A549 (cell line): ENCODE measurements at regions not wholly inside any gene's neighbourhood (a gene's known extent, or its start where the extent isn't known, plus 50 kb on each side); places are given as distances from the start of the nearest gene placed in this dataset.

Experiments
- MAX ChIP-seq: IDR thresholded peaks from 2 replicates; pipeline ENCODE4 v1.6.1; 2012
- NFE2L2 ChIP-seq: fragments of 150-350 bp; conservative IDR thresholded peaks from 2 replicates; pipeline ENCODE4 v1.6.1; 2014; ENCODE audit warnings: low read length
- RAD21 ChIP-seq, 2 experiments: fragments of >200 bp in 1 of 2; sonication (Bioruptor Twin) in 1 of 2; formaldehyde crosslinking in 1 of 2; IDR thresholded peaks in 1 of 2; conservative IDR thresholded peaks in 1 of 2; 2 replicates in 1 of 2; 3 replicates in 1 of 2; pipeline ENCODE4 v1.6.1; 2012 to 2018; ENCODE audit warnings: inconsistent platforms in 1 of 2
- REST ChIP-seq: fragments of 200-600 bp; sonication (generic); IDR thresholded peaks from 2 replicates; pipeline ENCODE4 v1.6.1; 2016; ENCODE audit warnings: antibody characterized with exemption, mild to moderate bottlenecking, moderate library complexity
- RFX5 ChIP-seq: fragments of 450-650 bp; IDR thresholded peaks from 2 replicates; pipeline ENCODE4 v1.7.1; 2014; ENCODE audit warnings: antibody characterized with exemption, mild to moderate bottlenecking, moderate library complexity
- RNF2 ChIP-seq: fragments of 200-600 bp; sonication (generic); IDR thresholded peaks from 2 replicates; pipeline ENCODE4 v1.6.1; 2016; ENCODE audit warnings: low read depth, mild to moderate bottlenecking, antibody characterized with exemption, moderate library complexity, borderline replicate concordance
- TP53 ChIP-seq: fragments of 250-450 bp; sonication (Bioruptor Pico); IDR thresholded peaks from 2 replicates; pipeline ENCODE4 v1.5.0; 2021; ENCODE audit warnings: mild to moderate bottlenecking, moderate library complexity
- ZFP36 ChIP-seq: fragments of 450-650 bp; IDR thresholded peaks from 2 replicates; pipeline ENCODE4 v1.6.1; 2014; ENCODE audit warnings: borderline replicate concordance; ENCODE audit not compliant: partially characterized antibody
- ZNF302 ChIP-seq: fragments of 250-450 bp; sonication (Bioruptor Pico); IDR thresholded peaks from 2 replicates; pipeline ENCODE4 v1.9.0; 2021; ENCODE audit warnings: inconsistent platforms, mild to moderate bottlenecking, moderate library complexity
- TF ChIP-seq, protein P1 (sequence below): fragments of >200 bp; sonication (Bioruptor Twin); formaldehyde crosslinking; IDR thresholded peaks from 3 replicates; pipeline ENCODE4 v1.5.1; 2016

DNA sequence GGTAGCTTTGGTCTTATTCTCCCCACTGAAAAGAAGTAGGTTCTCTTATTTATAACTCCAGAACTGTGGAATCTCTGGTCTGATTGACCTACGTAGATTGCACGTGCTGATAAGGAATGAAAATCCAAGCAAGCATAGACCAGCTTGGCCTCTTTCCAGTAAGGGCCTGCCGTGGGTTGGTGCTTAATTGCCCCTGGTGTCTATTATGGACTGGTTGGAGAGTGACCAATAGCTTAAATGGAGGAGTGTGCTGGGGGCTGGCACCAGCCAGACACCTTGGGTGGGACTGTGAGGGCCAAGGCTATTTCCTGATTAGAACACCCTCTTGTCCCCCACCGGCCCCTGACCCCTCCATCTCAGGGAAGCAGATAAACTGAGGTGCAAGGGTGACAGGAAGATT, 74.0 kb downstream of the TENT5C start:
- TF ChIP-seq MAX (no peak), NFE2L2 (no peak), RAD21 (conservative IDR thresholded peaks at IDR 0.05 in 1 of 2, IDR thresholded peaks at IDR 0.05 in 1 of 2) (no peak), ZFP36 (no peak), TP53 (CRISPR knock-in tag) (no peak), RFX5 (no peak), REST (no peak), RNF2 (no peak), ZNF302 (no peak)
- TF ChIP-seq, protein P1, sequence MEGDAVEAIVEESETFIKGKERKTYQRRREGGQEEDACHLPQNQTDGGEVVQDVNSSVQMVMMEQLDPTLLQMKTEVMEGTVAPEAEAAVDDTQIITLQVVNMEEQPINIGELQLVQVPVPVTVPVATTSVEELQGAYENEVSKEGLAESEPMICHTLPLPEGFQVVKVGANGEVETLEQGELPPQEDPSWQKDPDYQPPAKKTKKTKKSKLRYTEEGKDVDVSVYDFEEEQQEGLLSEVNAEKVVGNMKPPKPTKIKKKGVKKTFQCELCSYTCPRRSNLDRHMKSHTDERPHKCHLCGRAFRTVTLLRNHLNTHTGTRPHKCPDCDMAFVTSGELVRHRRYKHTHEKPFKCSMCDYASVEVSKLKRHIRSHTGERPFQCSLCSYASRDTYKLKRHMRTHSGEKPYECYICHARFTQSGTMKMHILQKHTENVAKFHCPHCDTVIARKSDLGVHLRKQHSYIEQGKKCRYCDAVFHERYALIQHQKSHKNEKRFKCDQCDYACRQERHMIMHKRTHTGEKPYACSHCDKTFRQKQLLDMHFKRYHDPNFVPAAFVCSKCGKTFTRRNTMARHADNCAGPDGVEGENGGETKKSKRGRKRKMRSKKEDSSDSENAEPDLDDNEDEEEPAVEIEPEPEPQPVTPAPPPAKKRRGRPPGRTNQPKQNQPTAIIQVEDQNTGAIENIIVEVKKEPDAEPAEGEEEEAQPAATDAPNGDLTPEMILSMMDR, result no peak
